ENCODE measurements at regions not wholly inside any gene's neighbourhood (a gene's known extent, or its start where the extent isn't known, plus 50 kb on each side); places are given as distances from the start of the nearest gene placed in this dataset.

DNA sequence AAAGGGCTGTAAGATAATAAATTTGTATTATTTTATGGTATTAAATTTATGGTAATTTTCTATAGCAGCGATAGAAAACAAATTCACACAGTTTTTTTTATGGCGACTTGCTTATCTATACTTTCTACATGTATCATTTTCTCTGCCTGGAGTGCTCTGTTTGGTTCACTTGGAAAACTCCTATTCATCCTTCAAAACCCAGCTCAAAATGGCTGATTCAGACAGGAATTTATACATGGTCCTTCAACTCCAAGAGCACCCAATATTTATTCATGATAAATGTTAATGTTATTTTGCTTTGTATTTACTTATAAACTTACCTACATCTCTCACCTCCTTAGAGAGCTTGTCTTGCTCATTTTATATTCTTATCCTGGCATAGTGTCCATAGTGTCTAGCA lies 55.6 kb upstream of the SSX2IP start:
- DNase-seq (ENCODE audit: extremely low spot score) = no peak
- POLR2A ChIA-PET = interaction anchor here (1.2 kb wide), 1 partner anchor 57 kb away, joined by 3 read pairs; no protein-coding TSS in a partner anchor
- TF ChIP-seq SUZ12 (IDR thresholded peaks at IDR 0.05) (no peak), NFRKB (IDR thresholded peaks at IDR 0.05) (no peak), FOXM1 (IDR thresholded peaks at IDR 0.05; ENCODE audit: borderline replicate concordance) (no peak), ELF4 (IDR thresholded peaks at IDR 0.05) (no peak), ZNF384 (IDR thresholded peaks at IDR 0.05) (no peak), FOXK2 (IDR thresholded peaks at IDR 0.05) (no peak), FOXA1 (IDR thresholded peaks at IDR 0.05) (no peak)
- CTCF ChIA-PET = no interaction called here

GRCh38 chr1:84743896-84744295 lies 53.6 kb upstream of the SSX2IP start:
- POLR2A ChIA-PET = no interaction called here

GRCh38 chr1:84742653-84743052 lies 52.4 kb upstream of the SSX2IP start:
- POLR2A ChIA-PET = no interaction called here
- TF ChIP-seq, protein P1, sequence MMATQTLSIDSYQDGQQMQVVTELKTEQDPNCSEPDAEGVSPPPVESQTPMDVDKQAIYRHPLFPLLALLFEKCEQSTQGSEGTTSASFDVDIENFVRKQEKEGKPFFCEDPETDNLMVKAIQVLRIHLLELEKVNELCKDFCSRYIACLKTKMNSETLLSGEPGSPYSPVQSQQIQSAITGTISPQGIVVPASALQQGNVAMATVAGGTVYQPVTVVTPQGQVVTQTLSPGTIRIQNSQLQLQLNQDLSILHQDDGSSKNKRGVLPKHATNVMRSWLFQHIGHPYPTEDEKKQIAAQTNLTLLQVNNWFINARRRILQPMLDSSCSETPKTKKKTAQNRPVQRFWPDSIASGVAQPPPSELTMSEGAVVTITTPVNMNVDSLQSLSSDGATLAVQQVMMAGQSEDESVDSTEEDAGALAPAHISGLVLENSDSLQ (IDR thresholded peaks at IDR 0.05) = no peak
- TF ChIP-seq CTBP1 (IDR thresholded peaks at IDR 0.05; ENCODE audit: borderline replicate concordance) (no peak), HDGF (IDR thresholded peaks at IDR 0.05; ENCODE audit: borderline replicate concordance) (no peak), SP1 (IDR thresholded peaks at IDR 0.05) (no peak)
- DNase-seq (ENCODE audit: extremely low spot score) = no peak
- CTCF ChIA-PET = no interaction called here

More at GRCh38 chr1:84743896-84744295, 53.6 kb upstream of the SSX2IP start:
- CTCF ChIA-PET = interaction anchor here (0.6 kb wide), 1 partner anchor 192 kb away, joined by 3 read pairs; no protein-coding TSS in a partner anchor
- DNase-seq (ENCODE audit: extremely low spot score) = no peak
- TF ChIP-seq ELF4 (IDR thresholded peaks at IDR 0.05) (no peak), HDGF (IDR thresholded peaks at IDR 0.05; ENCODE audit: borderline replicate concordance) (no peak), NFRKB (IDR thresholded peaks at IDR 0.05) (no peak), CTBP1 (IDR thresholded peaks at IDR 0.05; ENCODE audit: borderline replicate concordance) (no peak), LEF1 (IDR thresholded peaks at IDR 0.05; ENCODE audit: borderline replicate concordance) (no peak), L3MBTL2 (conservative IDR thresholded peaks at IDR 0.05) (no peak), SUZ12 (IDR thresholded peaks at IDR 0.05) (no peak), FOXA1 (IDR thresholded peaks at IDR 0.05) (no peak), ARNT (IDR thresholded peaks at IDR 0.05) (no peak), SP1 (IDR thresholded peaks at IDR 0.05) (no peak), TARDBP (IDR thresholded peaks at IDR 0.05) (no peak), FOXM1 (IDR thresholded peaks at IDR 0.05; ENCODE audit: borderline replicate concordance) (no peak), BHLHE40 (IDR thresholded peaks at IDR 0.05; ENCODE audit: borderline replicate concordance) (no peak), ZNF384 (IDR thresholded peaks at IDR 0.05) (no peak), FOXK2 (IDR thresholded peaks at IDR 0.05) (no peak)
- TF ChIP-seq, protein P1 (IDR thresholded peaks at IDR 0.05) = no peak

- CTCF ChIA-PET = interaction anchor here (1.0 kb wide), 1 partner anchor 14 kb away, joined by 3 read pairs; no protein-coding TSS in a partner anchor
- no peak for DNase-seq (ENCODE audit: extremely low spot score)
- TF ChIP-seq, protein P1 (IDR thresholded peaks at IDR 0.05) = no peak
- TF ChIP-seq ARNT (IDR thresholded peaks at IDR 0.05) (no peak), FOXK2 (IDR thresholded peaks at IDR 0.05) (no peak), ZNF384 (IDR thresholded peaks at IDR 0.05) (no peak), BHLHE40 (IDR thresholded peaks at IDR 0.05; ENCODE audit: borderline replicate concordance) (no peak), SP1 (IDR thresholded peaks at IDR 0.05) (no peak), L3MBTL2 (conservative IDR thresholded peaks at IDR 0.05) (no peak), ELF4 (IDR thresholded peaks at IDR 0.05) (no peak)
- POLR2A ChIA-PET = no interaction called here
Observed at GRCh38 chr1:84740050-84740714, 49.9 kb upstream of the SSX2IP start.

Measured in HEK293T (cell line).